Kidney (tissue), 13 donors: ENCODE measurements at regions not wholly inside any gene's neighbourhood (a gene's known extent, or its start where the extent isn't known, plus 50 kb on each side); places are given as distances from the start of the nearest gene placed in this dataset.

ENCODE experiments used
- DNase-seq, 5 donors: peaks; one replicate each; pipeline ENCODE4 v3.0.0-alpha.2; 2013 to 2020
- FAIRE-seq: peaks from 2 replicates; lab custom pipeline; 2012; peaks lifted over from hg19 to GRCh38; lab: Jason Lieb, UNC
- H3K27ac ChIP-seq, 2 donors: one replicate each; pipeline ENCODE4 v1.7.0; 2013; ENCODE audit warnings: low read depth in 2 of 2, low read length in 2 of 2, inconsistent platforms in 1 of 2
- H3K27me3 ChIP-seq: one replicate; pipeline ENCODE4 v1.7.1; 2013; ENCODE audit warnings: low read length, inconsistent platforms; ENCODE audit not compliant: control insufficient read depth, insufficient read depth
- H3K36me3 ChIP-seq, 3 donors: one replicate each; pipeline versions ENCODE4 v1.7.0 to v1.7.1; 2013; ENCODE audit warnings: low read length in 3 of 3, control low read depth in 1 of 3, inconsistent platforms in 1 of 3; ENCODE audit not compliant: insufficient read depth in 3 of 3, control insufficient read depth in 2 of 3
- H3K4me1 ChIP-seq, 3 donors: one replicate each; pipeline versions ENCODE4 v1.7.0 to v1.7.1; 2013; ENCODE audit warnings: low read length in 3 of 3, inconsistent platforms in 1 of 3, low read depth in 1 of 3; ENCODE audit not compliant: control insufficient read depth in 2 of 3, insufficient read depth in 2 of 3
- H3K4me3 ChIP-seq, 3 donors: one replicate each; pipeline versions ENCODE4 v1.7.0 to v1.8.1; 2013; ENCODE audit warnings: low read length in 3 of 3, control low read depth in 1 of 3, inconsistent platforms in 1 of 3
- H3K9ac ChIP-seq, 3 donors: one replicate each; pipeline versions ENCODE4 v1.7.0 to v1.7.1; 2013; ENCODE audit warnings: low read length in 3 of 3, control low read depth in 1 of 3, inconsistent platforms in 1 of 3
- H3K9me3 ChIP-seq, 3 donors: one replicate each; pipeline versions ENCODE4 v1.7.0 to v1.7.1; 2013; ENCODE audit warnings: low read length in 3 of 3, control low read depth in 1 of 3, inconsistent platforms in 1 of 3; ENCODE audit not compliant: control insufficient read depth in 2 of 3, insufficient read depth in 1 of 3
- CTCF ChIP-seq: IDR thresholded peaks from 3 replicates; pipeline ENCODE4 v1.5.1; 2012; ENCODE audit warnings: mild to moderate bottlenecking, moderate library complexity, borderline replicate concordance; ENCODE audit not compliant: insufficient read depth; ENCODE audit errors: extremely low read depth
- intact Hi-C: fragments of 100-400 bp; cut with DNase I; formaldehyde crosslinking; loops from one replicate; pipeline ENCODE4 v1.11.1; 2022
- donor health status: control.
- donor health status: control.
- donor health status: control.
- donor health status: control.
- donor health status: control.
- donor health status: DM: yes; HTN: yes; CAD: no.
- donor health status: Normal renal cell carcinoma (clear cell type).

- Histone ChIP-seq H3K27me3 (no peaks in the 10 kb centered on the region), H3K36me3 (no peaks in the 10 kb centered on the region), H3K9ac (no peak overlapping the region), H3K4me3 (no peak overlapping the region), H3K27ac (no peak overlapping the region), H3K9me3 (no peaks in the 10 kb centered on the region), H3K4me1 (no peaks in the 10 kb centered on the region)
- DNase-seq (no peak), FAIRE-seq (no peak)
- intact Hi-C loops, result no loop called here
- TF ChIP-seq CTCF, result no peak
Measured at GRCh38 chr7:142308326-142308725, 50.5 kb upstream of the PRSS58 start.
